Activated CD4-positive, alpha-beta T cell treated with anti-CD3 and anti-CD28 coated beads, Interleukin-2, amount 50 U/mL, for 24 hours (primary cell): ENCODE measurements at regions not wholly inside any gene's neighbourhood (a gene's known extent, or its start where the extent isn't known, plus 50 kb on each side); places are given as distances from the start of the nearest gene placed in this dataset.

Experiments
- DNase-seq, 2 donors: peaks; one replicate each; pipeline ENCODE4 v3.0.0-alpha.2; 2020; ENCODE audit warnings: low read depth in 1 of 2, low spot score in 1 of 2

DNA sequence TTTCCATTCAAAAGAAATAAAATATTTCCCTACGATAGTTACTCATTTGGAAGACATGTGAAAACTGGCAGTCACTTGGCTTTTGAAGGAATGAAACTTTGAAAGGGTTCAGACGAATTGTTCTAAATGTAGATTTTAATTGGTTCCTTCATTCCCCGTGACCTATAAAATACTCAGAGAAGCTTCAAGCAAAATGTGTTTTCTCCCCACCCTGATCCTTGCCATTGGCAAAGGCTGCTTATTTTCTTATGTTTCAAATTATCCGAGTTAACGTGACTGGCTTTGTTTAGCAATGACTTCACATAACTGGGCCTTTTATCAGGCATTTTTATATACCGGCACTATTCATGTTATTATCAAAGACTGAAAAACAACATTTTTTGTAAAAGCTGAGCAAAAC, 204.1 kb upstream of the NEIL3 start:
- DNase-seq: no peak

DNA sequence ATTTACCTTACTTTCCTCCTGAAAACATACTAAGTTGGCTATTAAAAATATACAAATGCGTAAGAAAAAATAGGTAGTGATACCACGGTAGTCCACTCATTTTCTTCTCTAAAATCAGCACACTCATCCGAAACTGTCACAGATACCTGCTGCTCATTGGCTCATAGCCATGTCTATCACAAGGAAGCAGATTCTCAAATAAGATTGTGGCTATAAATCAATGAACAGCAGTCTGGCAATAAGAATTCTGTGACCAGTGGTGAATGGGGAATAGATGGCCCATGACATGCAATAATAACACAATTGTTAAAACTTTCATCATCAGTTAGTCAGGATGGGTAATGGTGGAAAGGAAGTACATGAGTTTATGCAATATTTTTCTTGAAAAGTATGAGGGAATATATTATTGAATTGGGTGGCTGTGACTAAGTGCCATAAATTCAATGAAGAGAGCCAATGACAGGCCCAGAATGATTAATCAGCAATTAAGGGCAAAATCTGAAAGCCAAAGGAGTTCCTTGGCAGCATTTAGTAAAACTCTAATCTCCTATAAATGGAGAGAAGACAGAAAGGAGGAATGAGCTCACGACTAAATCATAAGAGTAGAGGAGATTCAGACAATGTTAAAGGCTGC, 202.3 kb upstream of the NEIL3 start:
- DNase-seq: no peak

- DNase-seq: no peak
These were observed 201.0 kb upstream of the NEIL3 start for GRCh38 chr4:177108708-177109107.

DNA sequence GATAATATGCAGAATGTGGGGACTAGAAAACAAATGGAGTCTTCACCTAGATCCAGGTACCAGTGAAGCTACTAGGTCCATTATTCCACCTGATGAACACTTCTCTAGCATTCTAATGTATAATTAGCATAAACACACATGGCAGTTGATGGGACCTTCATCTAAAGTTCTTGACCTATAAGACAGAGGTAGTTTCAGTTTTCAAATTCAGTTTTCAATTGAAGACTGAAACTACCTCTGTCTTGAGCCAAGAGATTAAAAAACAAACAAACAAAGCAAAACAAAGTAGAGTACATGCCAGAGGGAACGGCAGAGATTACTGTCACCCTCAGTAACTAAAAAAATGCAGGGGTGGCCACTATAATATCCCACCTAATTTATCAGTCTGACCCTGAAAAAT, 199.9 kb upstream of the NEIL3 start:
- no peak for DNase-seq

DNA sequence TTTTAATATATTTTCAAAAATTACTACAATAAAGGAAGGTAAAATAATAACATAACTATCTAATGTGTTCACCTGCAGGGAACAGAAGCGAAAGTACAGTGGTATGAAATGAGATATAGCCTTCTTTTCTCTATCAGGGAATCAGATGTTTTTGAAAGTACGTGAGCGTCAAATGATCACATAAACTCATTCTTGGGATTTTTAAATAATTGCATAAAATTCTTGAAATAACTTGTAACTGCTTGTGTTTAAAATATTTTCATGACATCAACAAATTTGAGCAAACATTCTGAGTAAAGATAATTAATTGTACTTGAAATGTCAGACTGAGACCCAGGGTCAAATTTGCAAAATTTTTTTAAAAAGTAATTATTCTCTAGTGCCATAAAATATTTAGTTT, 193.5 kb upstream of the NEIL3 start:
- DNase-seq: no peak

- no peak for DNase-seq
These were observed 192.4 kb upstream of the NEIL3 start for GRCh38 chr4:177117256-177117655.

DNA sequence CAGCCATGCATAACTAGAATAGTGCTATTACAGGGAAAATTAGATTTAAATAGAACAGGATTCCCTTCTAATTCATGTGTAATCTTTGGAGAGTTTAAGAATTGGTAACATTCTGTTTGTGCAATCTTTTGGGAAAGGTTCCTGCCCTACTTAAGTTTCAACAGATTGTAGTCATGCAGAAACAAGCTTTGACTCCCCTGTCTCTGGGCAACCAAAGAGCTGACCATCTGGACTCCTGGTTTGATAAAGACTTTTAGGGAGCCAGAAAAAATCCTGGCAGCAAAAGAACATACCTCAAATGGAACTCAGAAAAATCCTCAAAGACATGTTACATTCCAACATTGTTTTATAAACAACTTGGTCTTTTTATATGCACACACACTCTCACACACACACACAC, 191.1 kb upstream of the NEIL3 start:
- DNase-seq: no peak

- no peak for DNase-seq
These were observed 190.6 kb upstream of the NEIL3 start for GRCh38 chr4:177119021-177119471.

GRCh38 chr4:177119691-177120090, 190.0 kb upstream of the NEIL3 start:
- no peak for DNase-seq

GRCh38 chr4:177123811-177124210, 185.9 kb upstream of the NEIL3 start:
- DNase-seq: no peak

DNA sequence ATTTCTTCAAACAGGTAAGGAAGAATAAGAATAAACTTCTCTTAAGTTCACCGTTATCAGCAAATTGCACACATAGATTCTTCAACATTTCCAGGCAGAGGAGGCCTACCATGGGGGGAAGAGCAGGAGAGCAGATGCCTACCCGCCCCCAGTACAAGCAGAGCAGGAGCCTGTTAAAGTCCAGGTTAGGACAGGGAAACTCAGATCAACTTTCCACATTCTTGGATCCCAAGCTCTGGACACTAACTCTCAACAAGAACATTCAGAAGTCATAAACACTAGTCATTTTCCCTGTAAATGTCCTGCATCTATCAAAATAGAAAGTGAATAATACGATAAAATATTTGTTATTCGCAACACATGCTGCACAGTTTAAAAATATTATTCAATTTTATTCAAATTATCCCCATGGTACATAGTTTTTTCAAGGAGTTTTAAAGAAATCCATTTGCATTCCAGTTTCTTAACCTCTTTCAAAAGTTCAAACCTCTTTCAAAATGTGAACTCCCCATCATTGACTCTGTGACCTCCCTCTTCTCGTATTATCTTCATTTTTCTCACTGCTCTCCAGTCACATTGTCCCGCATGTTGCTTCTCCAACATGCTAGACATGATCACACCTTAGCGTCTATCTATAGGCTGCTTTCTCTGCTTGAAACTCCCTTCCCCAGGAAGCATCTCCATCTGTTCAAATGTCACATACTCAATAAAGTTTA, 185.2 kb upstream of the NEIL3 start:
- no peak for DNase-seq

- DNase-seq: no peak
These were observed 184.0 kb upstream of the NEIL3 start for GRCh38 chr4:177125656-177126055.

GRCh38 chr4:177127658-177128057, 182.0 kb upstream of the NEIL3 start:
- no peak for DNase-seq

DNA sequence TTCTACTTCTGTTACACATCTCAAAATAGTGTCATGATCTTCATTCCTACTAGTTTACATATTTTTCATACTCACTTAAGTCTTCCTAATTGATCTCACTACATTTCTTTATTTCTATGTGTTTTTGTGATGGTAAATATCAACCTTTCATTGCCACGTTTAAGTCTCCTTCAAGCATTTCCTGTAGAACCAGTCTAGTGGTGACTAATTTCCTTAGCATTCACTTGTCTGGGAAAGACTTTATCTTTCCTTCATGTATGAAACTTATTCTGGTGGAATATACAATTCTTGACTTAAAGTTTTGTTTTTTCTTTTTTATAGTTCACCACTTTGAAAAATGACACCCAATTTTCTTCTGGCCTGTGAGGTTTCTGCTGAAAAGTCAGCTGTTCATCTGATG, 181.4 kb upstream of the NEIL3 start:
- DNase-seq: no peak

DNA sequence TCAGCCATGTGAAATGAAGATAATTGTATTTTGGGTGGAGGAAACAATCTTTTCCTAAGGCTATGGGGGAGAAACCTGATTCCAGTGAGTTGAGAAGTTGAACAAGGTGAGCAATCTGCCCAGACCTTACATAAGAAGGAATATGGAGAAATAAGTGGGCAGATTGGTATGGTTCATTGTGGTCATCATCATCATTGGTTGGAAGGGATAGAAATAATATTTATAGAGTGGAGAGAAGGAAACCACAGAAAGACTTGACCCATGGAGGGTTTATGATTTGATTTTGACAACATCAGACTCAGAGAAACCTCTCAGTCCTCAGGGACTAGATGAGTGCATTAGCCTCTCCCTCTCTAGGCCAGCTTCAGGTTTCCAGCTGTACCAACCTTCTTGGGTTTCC, 177.9 kb upstream of the NEIL3 start:
- no peak for DNase-seq

GRCh38 chr4:177147668-177148067, 162.0 kb upstream of the NEIL3 start:
- no peak for DNase-seq

DNA sequence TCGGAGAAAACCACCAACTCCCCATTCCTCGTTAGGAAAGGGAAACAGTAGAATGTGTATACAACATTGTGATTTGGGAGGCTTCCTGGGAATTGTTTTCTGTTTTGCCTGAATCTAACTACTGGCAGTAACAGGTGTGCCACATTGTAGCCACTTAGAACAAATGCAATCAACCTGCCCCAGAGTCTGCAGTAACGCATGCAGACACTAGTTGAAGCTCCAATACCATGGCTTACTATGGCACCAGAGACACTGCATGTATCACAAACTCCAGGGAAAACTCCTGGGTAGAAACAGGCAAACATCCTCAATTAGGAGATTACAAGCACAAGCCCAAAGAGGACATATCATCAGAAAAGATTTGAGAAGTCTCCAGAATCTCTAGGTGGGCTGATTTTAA, 154.2 kb upstream of the NEIL3 start:
- DNase-seq: no peak

GRCh38 chr4:177159600-177159999, 150.1 kb upstream of the NEIL3 start:
- no peak for DNase-seq

DNA sequence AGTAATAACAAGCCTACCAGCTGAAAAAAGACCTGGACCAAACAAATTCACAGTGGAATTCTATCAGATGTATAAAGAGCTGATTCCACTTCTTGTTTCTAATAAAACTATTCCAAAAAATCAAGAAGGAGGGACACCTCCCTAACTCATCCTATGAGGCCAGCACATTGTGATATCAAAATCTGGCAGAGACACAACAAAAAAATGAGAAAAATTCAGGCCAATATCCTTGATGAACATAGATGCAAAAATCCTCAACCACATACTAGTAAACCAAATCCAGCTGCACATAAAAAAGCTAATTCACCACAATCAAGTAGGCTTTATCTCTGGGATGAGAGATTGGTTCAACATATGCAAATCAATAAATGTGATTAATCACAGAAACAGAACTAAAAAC, 147.9 kb upstream of the NEIL3 start:
- no peak for DNase-seq

DNA sequence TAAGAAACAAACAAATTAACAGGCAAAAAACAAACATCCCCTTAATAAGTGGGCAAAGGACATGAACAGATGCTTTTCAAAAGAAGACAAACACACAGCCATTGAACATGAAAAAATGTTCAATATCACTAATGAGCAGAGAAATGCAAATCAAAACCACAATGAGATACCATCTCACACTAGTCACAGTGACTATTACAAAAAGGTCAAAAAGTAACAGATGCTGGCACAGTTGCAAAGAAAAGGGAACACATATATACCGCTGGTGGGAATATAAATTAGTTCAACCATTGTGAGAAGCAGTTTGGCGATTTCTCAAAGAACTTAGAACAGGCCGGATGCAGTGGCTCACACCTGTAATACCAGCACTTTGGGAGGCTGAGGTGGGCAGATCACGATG, 146.1 kb upstream of the NEIL3 start:
- DNase-seq: no peak

GRCh38 chr4:177171588-177171987, 138.1 kb upstream of the NEIL3 start:
- DNase-seq: no peak

DNA sequence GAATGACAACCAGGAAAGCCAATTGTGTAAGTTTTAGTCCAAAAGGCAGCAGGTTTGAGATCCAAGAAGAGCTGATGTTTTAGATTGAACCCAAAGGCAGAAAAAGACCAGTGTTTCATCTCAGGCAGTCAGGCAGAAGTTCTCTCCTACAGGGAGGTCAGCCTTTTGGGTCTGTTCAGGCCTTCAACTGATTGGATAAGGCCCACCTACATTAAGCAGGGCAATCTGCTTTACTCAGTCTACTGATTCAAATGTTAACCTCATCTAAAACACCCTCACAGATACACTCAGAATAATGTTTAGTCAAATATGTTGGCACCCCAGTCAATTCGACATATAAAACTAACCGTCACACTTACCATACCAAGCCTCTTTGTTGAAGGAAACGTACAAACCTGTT, 134.2 kb upstream of the NEIL3 start:
- no peak for DNase-seq

DNA sequence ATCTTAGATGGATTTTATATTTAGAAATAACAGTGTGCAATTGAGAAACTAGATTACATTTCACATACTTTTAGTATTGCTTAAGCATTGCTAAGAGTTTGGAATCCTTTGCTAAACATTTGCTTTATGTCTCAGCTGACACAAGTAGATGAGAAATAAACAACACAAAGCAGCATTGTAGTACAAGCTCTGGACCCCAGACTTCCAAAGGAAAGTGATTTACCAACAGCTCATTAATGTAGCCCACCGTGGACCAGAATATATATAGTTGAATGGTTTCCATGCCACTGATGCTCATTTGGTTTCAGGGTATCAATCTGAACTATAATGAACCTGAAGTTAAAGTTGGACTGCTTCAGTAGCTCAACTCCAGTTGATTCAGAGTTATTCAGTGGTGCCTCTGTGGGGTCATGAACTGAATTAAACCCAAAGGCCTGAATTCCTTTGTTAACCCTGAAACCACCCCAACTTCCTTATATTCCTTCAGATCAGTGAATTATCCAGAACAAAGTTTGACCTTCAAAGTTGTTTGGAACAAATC, 132.1 kb upstream of the NEIL3 start:
- no peak for DNase-seq
